ENCODE measurements at regions not wholly inside any gene's neighbourhood (a gene's known extent, or its start where the extent isn't known, plus 50 kb on each side); places are given as distances from the start of the nearest gene placed in this dataset.

DNA sequence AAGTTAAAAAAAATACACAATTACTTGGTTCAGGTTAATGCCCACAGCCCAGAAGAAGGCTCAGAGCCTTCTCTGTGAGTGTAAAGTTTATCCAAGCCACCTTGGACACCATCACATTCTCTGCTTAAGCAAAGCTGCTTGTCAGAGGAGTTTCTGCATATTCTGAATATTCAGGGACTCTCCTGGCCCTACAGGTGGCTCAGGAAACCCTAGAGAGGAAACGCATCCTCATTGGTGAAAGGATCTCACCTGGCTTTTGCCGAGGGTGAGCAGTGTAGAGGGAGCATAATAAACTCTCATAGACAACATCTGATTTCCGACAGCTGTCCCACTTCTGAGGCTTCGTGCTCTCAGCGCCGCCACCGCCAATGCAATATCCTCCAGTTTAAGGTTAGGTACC, 239.9 kb upstream of the TSHZ3 start:
- Histone ChIP-seq H3K4me2 (ENCODE audit: insufficient read depth, low read length, poor library complexity, severe bottlenecking) (no peak overlapping the region), H3K9ac (ENCODE audit: low read depth, low read length, poor library complexity) (no peak overlapping the region), H3K27me3 (ENCODE audit: control insufficient read depth in 3 of 3, insufficient read depth in 3 of 3, low read depth in 1 of 3, low read length in 3 of 3) (no peaks in the 10 kb centered on the region), H3K23ac (ENCODE audit: low read depth, low read length, poor library complexity) (no peak overlapping the region), H4K8ac (ENCODE audit: low read depth, low read length) (no peak overlapping the region), H3K18ac (ENCODE audit: low read length) (no peak overlapping the region), H2BK15ac (ENCODE audit: low read length) (no peak overlapping the region), H3K36me3 (replicated peaks in 1 of 2; ENCODE audit: control insufficient read depth in 2 of 2, insufficient read depth in 2 of 2, low read length in 2 of 2) (no peaks in the 10 kb centered on the region), H3K27ac (replicated peaks; ENCODE audit: low read length) (no peak overlapping the region), H3K79me1 (ENCODE audit: low read depth, low read length) (no peaks in the 10 kb centered on the region), H2AK5ac (ENCODE audit: low read depth, low read length) (no peak overlapping the region), H2BK5ac (ENCODE audit: low read length) (no peak overlapping the region), H3K9me3 (replicated peaks in 1 of 2; ENCODE audit: control insufficient read depth in 2 of 2, insufficient read depth in 1 of 2, low read depth in 1 of 2, low read length in 2 of 2) (no peaks in the 10 kb centered on the region), H2BK120ac (ENCODE audit: low read depth, low read length) (no peak overlapping the region), H2BK12ac (ENCODE audit: low read length) (no peak overlapping the region), H2AFZ (ENCODE audit: low read length) (no peak overlapping the region), H3K4me1 (ENCODE audit: control insufficient read depth in 2 of 2, insufficient read depth in 1 of 2, low read depth in 1 of 2, low read length in 2 of 2) (no peaks in the 10 kb centered on the region), H3K4me3 (ENCODE audit: low read length in 2 of 2) (no peak overlapping the region), H3K4ac (ENCODE audit: low read length) (no peak overlapping the region), H4K91ac (ENCODE audit: low read depth, low read length, poor library complexity) (no peak overlapping the region), H3K14ac (ENCODE audit: low read length) (no peak overlapping the region)
- WGBS, 2 donors (ENCODE audit: extremely low coverage in 2 of 2, insufficient read length in 2 of 2, insufficient replicate concordance in 1 of 2): no CpG with 5 or more reads among the region's 7 CpGs
- DNase-seq (ENCODE audit: low spot score): no peak

DNA sequence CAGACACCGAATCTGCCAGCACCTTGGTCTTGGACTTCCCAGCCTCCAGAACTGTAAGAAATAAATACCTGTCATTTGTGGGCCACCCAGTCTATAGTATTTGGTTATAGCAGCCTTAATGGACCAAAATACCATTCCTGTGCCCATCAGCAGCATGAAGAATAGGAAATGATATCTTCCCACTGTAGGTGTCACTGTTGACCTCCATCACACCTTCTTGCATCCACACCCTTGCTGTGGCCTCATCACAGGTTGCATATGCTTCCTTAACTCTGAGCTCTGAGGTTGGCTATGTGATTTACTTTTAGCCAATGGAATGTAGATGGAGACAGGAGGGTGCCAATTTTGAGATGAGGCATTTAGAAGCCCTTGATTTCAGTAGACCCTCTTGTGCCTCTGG, 242.0 kb upstream of the TSHZ3 start:
- Histone ChIP-seq H3K23ac (ENCODE audit: low read depth, low read length, poor library complexity) (no peak overlapping the region), H3K9ac (ENCODE audit: low read depth, low read length, poor library complexity) (no peak overlapping the region), H2BK15ac (ENCODE audit: low read length) (no peak overlapping the region), H3K9me3 (replicated peaks in 1 of 2; ENCODE audit: control insufficient read depth in 2 of 2, insufficient read depth in 1 of 2, low read depth in 1 of 2, low read length in 2 of 2) (no peaks in the 10 kb centered on the region), H4K8ac (ENCODE audit: low read depth, low read length) (no peak overlapping the region), H3K27ac (replicated peaks; ENCODE audit: low read length) (no peak overlapping the region), H3K4me2 (ENCODE audit: insufficient read depth, low read length, poor library complexity, severe bottlenecking) (no peak overlapping the region), H3K79me1 (ENCODE audit: low read depth, low read length) (no peaks in the 10 kb centered on the region), H3K36me3 (replicated peaks in 1 of 2; ENCODE audit: control insufficient read depth in 2 of 2, insufficient read depth in 2 of 2, low read length in 2 of 2) (no peaks in the 10 kb centered on the region), H4K91ac (ENCODE audit: low read depth, low read length, poor library complexity) (no peak overlapping the region), H2BK12ac (ENCODE audit: low read length) (no peak overlapping the region), H3K4me3 (ENCODE audit: low read length in 2 of 2) (no peak overlapping the region), H2AFZ (ENCODE audit: low read length) (no peak overlapping the region), H2BK120ac (ENCODE audit: low read depth, low read length) (no peak overlapping the region), H3K18ac (ENCODE audit: low read length) (no peak overlapping the region), H2AK5ac (ENCODE audit: low read depth, low read length) (no peak overlapping the region), H3K4ac (ENCODE audit: low read length) (no peak overlapping the region), H2BK5ac (ENCODE audit: low read length) (no peak overlapping the region), H3K4me1 (ENCODE audit: control insufficient read depth in 2 of 2, insufficient read depth in 1 of 2, low read depth in 1 of 2, low read length in 2 of 2) (no peaks in the 10 kb centered on the region), H3K27me3 (ENCODE audit: control insufficient read depth in 3 of 3, insufficient read depth in 3 of 3, low read depth in 1 of 3, low read length in 3 of 3) (no peaks in the 10 kb centered on the region), H3K14ac (ENCODE audit: low read length) (no peak overlapping the region)
- no CpG with 5 or more reads among the region's 1 CpG for WGBS, 2 donors (ENCODE audit: extremely low coverage in 2 of 2, insufficient read length in 2 of 2, insufficient replicate concordance in 1 of 2)
- no peak for DNase-seq (ENCODE audit: low spot score)

DNA sequence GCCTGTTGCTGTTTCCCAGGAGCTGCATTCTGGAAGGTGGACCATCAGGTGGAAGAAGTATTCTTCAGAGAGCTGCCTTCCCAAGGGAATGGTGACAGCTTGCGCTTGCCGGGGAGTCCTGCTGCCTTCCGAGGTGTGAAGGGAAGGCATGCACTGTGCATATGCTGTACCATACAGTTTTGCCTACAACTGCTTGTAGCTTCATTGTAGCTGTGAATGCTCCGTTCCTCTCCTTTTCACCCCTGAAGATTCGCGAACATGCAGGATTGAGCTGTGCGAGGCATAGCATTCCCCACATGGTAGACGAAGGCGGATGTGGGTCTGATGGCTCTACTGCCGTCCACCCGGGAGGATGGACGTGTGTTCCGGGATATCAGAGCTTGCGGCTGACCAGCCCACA, 243.2 kb upstream of the TSHZ3 start:
- no peaks in the 10 kb centered on the region for H3K27me3 ChIP-seq (ENCODE audit: control insufficient read depth in 3 of 3, insufficient read depth in 3 of 3, low read depth in 1 of 3, low read length in 3 of 3)
- no peak overlapping the region for H2BK5ac ChIP-seq (ENCODE audit: low read length)
- H3K79me1 ChIP-seq (ENCODE audit: low read depth, low read length): no peaks in the 10 kb centered on the region
- no CpG with 5 or more reads among the region's 14 CpGs for WGBS, 2 donors (ENCODE audit: extremely low coverage in 2 of 2, insufficient read length in 2 of 2, insufficient replicate concordance in 1 of 2)
- no peak overlapping the region for H2BK120ac ChIP-seq (ENCODE audit: low read depth, low read length)
- H3K18ac ChIP-seq (ENCODE audit: low read length): no peak overlapping the region
- no peak overlapping the region for H3K4me2 ChIP-seq (ENCODE audit: insufficient read depth, low read length, poor library complexity, severe bottlenecking)
- H3K36me3 ChIP-seq (replicated peaks in 1 of 2; ENCODE audit: control insufficient read depth in 2 of 2, insufficient read depth in 2 of 2, low read length in 2 of 2): no peaks in the 10 kb centered on the region
- no peak overlapping the region for H2BK15ac ChIP-seq (ENCODE audit: low read length)
- no peak overlapping the region for H3K4ac ChIP-seq (ENCODE audit: low read length)
- H2BK12ac ChIP-seq (ENCODE audit: low read length): no peak overlapping the region
- H4K8ac ChIP-seq (ENCODE audit: low read depth, low read length): no peak overlapping the region
- no peak overlapping the region for H4K91ac ChIP-seq (ENCODE audit: low read depth, low read length, poor library complexity)
- no peak for DNase-seq (ENCODE audit: low spot score)
- H3K9me3 ChIP-seq (replicated peaks in 1 of 2; ENCODE audit: control insufficient read depth in 2 of 2, insufficient read depth in 1 of 2, low read depth in 1 of 2, low read length in 2 of 2): no peaks in the 10 kb centered on the region
- no peak overlapping the region for H2AFZ ChIP-seq (ENCODE audit: low read length)
- peak overlapping the region; percentile 14 for H3K23ac ChIP-seq (ENCODE audit: low read depth, low read length, poor library complexity)
- no peak overlapping the region for H3K27ac ChIP-seq (replicated peaks; ENCODE audit: low read length)
- H3K4me3 ChIP-seq (ENCODE audit: low read length in 2 of 2): peak overlapping the region in 1 of 2 donors; percentile 45
- no peak overlapping the region for H2AK5ac ChIP-seq (ENCODE audit: low read depth, low read length)
- no peaks in the 10 kb centered on the region for H3K4me1 ChIP-seq (ENCODE audit: control insufficient read depth in 2 of 2, insufficient read depth in 1 of 2, low read depth in 1 of 2, low read length in 2 of 2)
- no peak overlapping the region for H3K14ac ChIP-seq (ENCODE audit: low read length)
- H3K9ac ChIP-seq (ENCODE audit: low read depth, low read length, poor library complexity): no peak overlapping the region

DNA sequence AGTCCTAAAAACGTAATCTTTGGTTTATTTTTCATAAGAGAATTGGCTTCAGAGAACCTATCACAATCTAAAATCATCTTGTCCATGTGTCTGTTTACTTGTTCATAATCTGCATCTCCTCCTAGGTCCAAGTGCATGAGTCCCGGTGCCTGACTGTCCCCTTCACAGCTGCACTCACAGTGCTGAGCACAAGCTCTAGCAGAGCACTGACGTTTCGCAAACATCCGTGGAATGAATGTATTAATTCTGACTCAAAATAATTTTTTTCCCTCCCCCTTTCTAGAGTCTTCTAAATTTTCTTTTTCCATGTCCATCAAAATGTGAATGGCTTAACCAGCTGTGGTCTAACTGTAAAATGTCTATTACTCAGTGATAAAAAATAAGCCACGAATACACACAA, 245.5 kb upstream of the TSHZ3 start:
- H3K27ac ChIP-seq (replicated peaks; ENCODE audit: low read length): no peak overlapping the region

More for the DNA sequence above, 245.5 kb upstream of the TSHZ3 start:
- no peak for DNase-seq (ENCODE audit: low spot score)
- no peaks in the 10 kb centered on the region for H3K27me3 ChIP-seq (ENCODE audit: control insufficient read depth in 3 of 3, insufficient read depth in 3 of 3, low read depth in 1 of 3, low read length in 3 of 3)
- no CpG with 5 or more reads among the region's 6 CpGs for WGBS, 2 donors (ENCODE audit: extremely low coverage in 2 of 2, insufficient read length in 2 of 2, insufficient replicate concordance in 1 of 2)
- no peaks in the 10 kb centered on the region for H3K4me1 ChIP-seq (ENCODE audit: control insufficient read depth in 2 of 2, insufficient read depth in 1 of 2, low read depth in 1 of 2, low read length in 2 of 2)
- H3K23ac ChIP-seq (ENCODE audit: low read depth, low read length, poor library complexity): no peak overlapping the region
- no peak overlapping the region for H2BK15ac ChIP-seq (ENCODE audit: low read length)
- H2AFZ ChIP-seq (ENCODE audit: low read length): no peak overlapping the region
- no peaks in the 10 kb centered on the region for H3K79me1 ChIP-seq (ENCODE audit: low read depth, low read length)
- H3K4me2 ChIP-seq (ENCODE audit: insufficient read depth, low read length, poor library complexity, severe bottlenecking): no peak overlapping the region
- no peak overlapping the region for H2BK12ac ChIP-seq (ENCODE audit: low read length)
- H2AK5ac ChIP-seq (ENCODE audit: low read depth, low read length): no peak overlapping the region
- H3K14ac ChIP-seq (ENCODE audit: low read length): no peak overlapping the region
- H2BK120ac ChIP-seq (ENCODE audit: low read depth, low read length): no peak overlapping the region
- no peak overlapping the region for H4K91ac ChIP-seq (ENCODE audit: low read depth, low read length, poor library complexity)
- H4K8ac ChIP-seq (ENCODE audit: low read depth, low read length): no peak overlapping the region
- H3K9me3 ChIP-seq (replicated peaks in 1 of 2; ENCODE audit: control insufficient read depth in 2 of 2, insufficient read depth in 1 of 2, low read depth in 1 of 2, low read length in 2 of 2): no peaks in the 10 kb centered on the region
- no peak overlapping the region for H3K4ac ChIP-seq (ENCODE audit: low read length)
- no peak overlapping the region for H3K18ac ChIP-seq (ENCODE audit: low read length)
- H3K36me3 ChIP-seq (replicated peaks in 1 of 2; ENCODE audit: control insufficient read depth in 2 of 2, insufficient read depth in 2 of 2, low read length in 2 of 2): no peaks in the 10 kb centered on the region
- no peak overlapping the region for H3K4me3 ChIP-seq (ENCODE audit: low read length in 2 of 2)
- no peak overlapping the region for H3K9ac ChIP-seq (ENCODE audit: low read depth, low read length, poor library complexity)
- H2BK5ac ChIP-seq (ENCODE audit: low read length): no peak overlapping the region

Data from neuronal stem cell (in vitro differentiated cells).